ENCODE measurements at regions not wholly inside any gene's neighbourhood (a gene's known extent, or its start where the extent isn't known, plus 50 kb on each side); places are given as distances from the start of the nearest gene placed in this dataset.
A peak's percentile ranks its signal among the peaks of the same experiment; 100 is the strongest.

- DNase-seq = no peak
- ChIA-PET CTCF (interaction anchor here (1.1 kb wide), 1 partner anchor 78 kb away, joined by 3 read pairs; the partner anchor contains the start of gene MAN2A1), POLR2A (no interaction called here)
- no peaks in the 10 kb centered on the region for H3K4me1 ChIP-seq (ENCODE audit: insufficient read depth, low read length)
- no peaks in the 10 kb centered on the region for H3K36me3 ChIP-seq (ENCODE audit: insufficient read depth, low read length)
- Mint-ChIP-seq H3K27me3 (peaks cover 3 to 4% of the 10 kb centered on the region in 2 donors), H3K4me1 (no peaks in the 10 kb centered on the region), H3K9me3 (no peaks in the 10 kb centered on the region), H3K27ac (no peak overlapping the region), H3K36me3 (no peaks in the 10 kb centered on the region), H3K4me3 (no peak overlapping the region)
- no peaks in the 10 kb centered on the region for H3K27me3 ChIP-seq (ENCODE audit: insufficient read depth, low read length, poor library complexity, severe bottlenecking)
- no peak overlapping the region for H3K27ac ChIP-seq (ENCODE audit: low read depth, low read length)
- H3K4me3 ChIP-seq (ENCODE audit: low read length) = no peak overlapping the region
- no peaks in the 10 kb centered on the region for H3K9me3 ChIP-seq (ENCODE audit: low read length)
These were observed 78.2 kb upstream of the MAN2A1 start for GRCh38 chr5:109611505-109611904.

GRCh38 chr5:109611061-109611460 is 78.7 kb upstream of the MAN2A1 start:
- Histone ChIP-seq H3K9me3 (ENCODE audit: low read length) (no peaks in the 10 kb centered on the region), H3K4me1 (ENCODE audit: insufficient read depth, low read length) (no peaks in the 10 kb centered on the region), H3K4me3 (ENCODE audit: low read length) (no peak overlapping the region), H3K27ac (ENCODE audit: low read depth, low read length) (no peak overlapping the region), H3K36me3 (ENCODE audit: insufficient read depth, low read length) (no peaks in the 10 kb centered on the region), H3K27me3 (ENCODE audit: insufficient read depth, low read length, poor library complexity, severe bottlenecking) (no peaks in the 10 kb centered on the region)
- no peak overlapping the region for H3K4me3 Mint-ChIP-seq
- H3K4me1 Mint-ChIP-seq = no peaks in the 10 kb centered on the region
- H3K27ac Mint-ChIP-seq = peak overlapping the region in 1 of 8 donors; percentile 43
- no peaks in the 10 kb centered on the region for H3K36me3 Mint-ChIP-seq
- no peak for DNase-seq
- H3K9me3 Mint-ChIP-seq = no peaks in the 10 kb centered on the region
- peaks cover 3 to 4% of the 10 kb centered on the region in 2 donors for H3K27me3 Mint-ChIP-seq
- POLR2A ChIA-PET = no interaction called here
- CTCF ChIA-PET = interaction anchor here (1.1 kb wide), 1 partner anchor 79 kb away, joined by 3 read pairs; the partner anchor contains the start of gene MAN2A1

GRCh38 chr5:109610581-109610980 is 79.1 kb upstream of the MAN2A1 start:
- no peak overlapping the region for H3K27ac ChIP-seq (ENCODE audit: low read depth, low read length)
- Mint-ChIP-seq H3K4me3 (no peak overlapping the region), H3K27ac (no peak overlapping the region), H3K4me1 (no peaks in the 10 kb centered on the region), H3K36me3 (no peaks in the 10 kb centered on the region), H3K27me3 (peaks cover 6 to 8% of the 10 kb centered on the region in 2 donors), H3K9me3 (no peaks in the 10 kb centered on the region)
- H3K36me3 ChIP-seq (ENCODE audit: insufficient read depth, low read length) = no peaks in the 10 kb centered on the region
- H3K4me3 ChIP-seq (ENCODE audit: low read length) = no peak overlapping the region
- ChIA-PET POLR2A (interaction anchor here (0.6 kb wide), 1 partner anchor 233 kb away, joined by 5 read pairs; no protein-coding TSS in a partner anchor), CTCF (interaction anchor here (1.1 kb wide), 1 partner anchor 79 kb away, joined by 3 read pairs; the partner anchor contains the start of gene MAN2A1)
- DNase-seq = no peak
- no peaks in the 10 kb centered on the region for H3K4me1 ChIP-seq (ENCODE audit: insufficient read depth, low read length)
- no peaks in the 10 kb centered on the region for H3K9me3 ChIP-seq (ENCODE audit: low read length)
- H3K27me3 ChIP-seq (ENCODE audit: insufficient read depth, low read length, poor library complexity, severe bottlenecking) = no peaks in the 10 kb centered on the region

- CTCF ChIA-PET = no interaction called here
- H3K9me3 ChIP-seq (ENCODE audit: low read length) = no peaks in the 10 kb centered on the region
- H3K4me1 Mint-ChIP-seq = no peaks in the 10 kb centered on the region
These were observed 84.5 kb upstream of the MAN2A1 start for GRCh38 chr5:109605207-109605730.

DNA sequence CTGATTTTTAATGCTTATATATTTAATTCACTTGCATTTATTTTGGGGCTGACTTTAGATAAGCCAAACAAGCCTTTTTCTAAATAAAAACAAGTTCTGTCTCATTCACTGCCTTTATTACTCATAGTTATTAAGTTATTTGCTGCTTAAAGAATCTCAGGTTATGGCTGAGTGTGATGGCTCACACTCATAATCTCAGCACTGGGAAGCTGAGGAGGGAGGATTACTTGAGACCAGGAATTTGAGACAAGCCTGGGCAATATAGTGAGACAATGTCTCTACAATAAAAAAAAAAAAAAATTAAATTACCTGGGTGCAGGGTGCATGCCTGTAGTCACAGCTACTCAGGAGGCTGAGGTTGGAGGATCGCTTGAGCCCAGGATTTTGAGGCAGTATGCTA is 85.0 kb upstream of the MAN2A1 start:
- Mint-ChIP-seq H3K36me3 (no peaks in the 10 kb centered on the region), H3K9me3 (peaks cover 0 to 4% (median 2%) of the 10 kb centered on the region in 5 donors), H3K4me3 (no peak overlapping the region), H3K4me1 (no peaks in the 10 kb centered on the region), H3K27me3 (peaks cover 7 to 33% of the 10 kb centered on the region in 2 donors), H3K27ac (no peak overlapping the region)
- H3K27ac ChIP-seq (ENCODE audit: low read depth, low read length) = no peak overlapping the region
- H3K4me1 ChIP-seq (ENCODE audit: insufficient read depth, low read length) = no peaks in the 10 kb centered on the region
- no peaks in the 10 kb centered on the region for H3K9me3 ChIP-seq (ENCODE audit: low read length)
- H3K36me3 ChIP-seq (ENCODE audit: insufficient read depth, low read length) = no peaks in the 10 kb centered on the region
- CTCF ChIA-PET = no interaction called here
- DNase-seq = no peak
- POLR2A ChIA-PET = no interaction called here
- no peak overlapping the region for H3K4me3 ChIP-seq (ENCODE audit: low read length)
- H3K27me3 ChIP-seq (ENCODE audit: insufficient read depth, low read length, poor library complexity, severe bottlenecking) = no peaks in the 10 kb centered on the region

More at GRCh38 chr5:109605207-109605730, 84.5 kb upstream of the MAN2A1 start:
- Mint-ChIP-seq H3K9me3 (peaks cover 0 to 4% (median 2%) of the 10 kb centered on the region in 5 donors), H3K27ac (no peak overlapping the region), H3K27me3 (peaks cover 7 to 32% of the 10 kb centered on the region in 2 donors), H3K36me3 (no peaks in the 10 kb centered on the region), H3K4me3 (no peak overlapping the region)
- POLR2A ChIA-PET = no interaction called here
- no peaks in the 10 kb centered on the region for H3K36me3 ChIP-seq (ENCODE audit: insufficient read depth, low read length)
- DNase-seq = no peak
- no peaks in the 10 kb centered on the region for H3K4me1 ChIP-seq (ENCODE audit: insufficient read depth, low read length)
- H3K27me3 ChIP-seq (ENCODE audit: insufficient read depth, low read length, poor library complexity, severe bottlenecking) = no peaks in the 10 kb centered on the region
- no peak overlapping the region for H3K4me3 ChIP-seq (ENCODE audit: low read length)
- H3K27ac ChIP-seq (ENCODE audit: low read depth, low read length) = no peak overlapping the region

DNA sequence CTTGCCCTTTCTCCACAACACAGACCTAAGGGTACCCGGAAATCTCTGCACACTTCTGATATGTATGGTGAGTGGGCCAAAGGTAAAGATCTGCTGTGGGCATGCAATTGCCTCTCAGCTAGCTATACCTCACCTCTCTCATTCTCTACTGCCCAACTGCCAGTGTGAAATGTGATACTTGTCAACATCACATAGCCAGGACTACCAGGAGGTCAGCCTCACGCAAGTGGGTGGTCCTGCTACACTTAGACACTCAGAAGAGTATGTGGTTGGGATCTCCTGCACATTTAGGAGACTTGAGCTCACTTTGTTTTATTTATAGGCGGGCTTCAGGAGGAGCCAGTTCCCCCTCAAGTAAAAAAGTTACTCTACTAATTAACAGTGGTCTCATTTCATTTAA is 88.0 kb upstream of the MAN2A1 start:
- Histone ChIP-seq H3K4me1 (ENCODE audit: insufficient read depth, low read length) (no peaks in the 10 kb centered on the region), H3K27me3 (ENCODE audit: insufficient read depth, low read length, poor library complexity, severe bottlenecking) (no peaks in the 10 kb centered on the region), H3K9me3 (ENCODE audit: low read length) (no peaks in the 10 kb centered on the region), H3K4me3 (ENCODE audit: low read length) (no peak overlapping the region), H3K36me3 (ENCODE audit: insufficient read depth, low read length) (no peaks in the 10 kb centered on the region), H3K27ac (ENCODE audit: low read depth, low read length) (no peak overlapping the region)
- CTCF ChIA-PET = interaction anchor here (1.0 kb wide), 1 partner anchor 9 kb away, joined by 3 read pairs; no protein-coding TSS in a partner anchor
- Mint-ChIP-seq H3K27me3 (peaks cover 7 to 43% of the 10 kb centered on the region in 2 donors), H3K27ac (no peak overlapping the region), H3K9me3 (peaks cover 0 to 4% (median 2%) of the 10 kb centered on the region in 5 donors), H3K4me1 (no peaks in the 10 kb centered on the region), H3K36me3 (no peaks in the 10 kb centered on the region), H3K4me3 (no peak overlapping the region)
- DNase-seq = no peak
- POLR2A ChIA-PET = no interaction called here

DNA sequence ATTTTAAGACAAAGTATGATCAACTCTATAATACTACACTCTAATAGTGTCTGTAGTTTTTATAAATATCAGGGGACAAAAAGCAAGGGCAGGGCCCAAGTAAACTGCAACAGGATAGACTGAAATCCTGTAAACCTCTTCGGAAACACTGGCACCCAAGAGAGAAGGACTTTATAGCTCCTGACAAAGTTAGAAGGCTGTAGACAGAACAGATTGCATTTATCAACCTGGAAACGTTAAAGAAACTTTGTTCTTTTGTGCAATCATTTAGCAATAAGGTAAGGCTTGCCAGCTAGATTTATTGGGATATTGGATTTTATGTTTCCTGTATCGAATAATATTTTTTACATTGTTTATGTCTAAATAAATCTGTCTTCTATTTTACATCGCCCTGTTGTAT is 91.8 kb upstream of the MAN2A1 start:
- Mint-ChIP-seq H3K27me3 (peaks cover 0 to 32% of the 10 kb centered on the region in 2 donors), H3K9me3 (peaks cover 0 to 4% (median 2%) of the 10 kb centered on the region in 5 donors), H3K4me3 (no peak overlapping the region), H3K27ac (no peak overlapping the region), H3K4me1 (peaks cover 4 to 8% (median 5%) of the 10 kb centered on the region in 3 donors), H3K36me3 (peaks cover 0 to 2% (median 0%) of the 10 kb centered on the region in 3 donors)
- no peak overlapping the region for H3K4me3 ChIP-seq (ENCODE audit: low read length)
- H3K27ac ChIP-seq (ENCODE audit: low read depth, low read length) = no peak overlapping the region
- CTCF ChIA-PET = no interaction called here
- no peaks in the 10 kb centered on the region for H3K27me3 ChIP-seq (ENCODE audit: insufficient read depth, low read length, poor library complexity, severe bottlenecking)
- H3K4me1 ChIP-seq (ENCODE audit: insufficient read depth, low read length) = no peaks in the 10 kb centered on the region
- no peak for DNase-seq
- POLR2A ChIA-PET = no interaction called here
- H3K9me3 ChIP-seq (ENCODE audit: low read length) = no peaks in the 10 kb centered on the region
- no peaks in the 10 kb centered on the region for H3K36me3 ChIP-seq (ENCODE audit: insufficient read depth, low read length)

DNA sequence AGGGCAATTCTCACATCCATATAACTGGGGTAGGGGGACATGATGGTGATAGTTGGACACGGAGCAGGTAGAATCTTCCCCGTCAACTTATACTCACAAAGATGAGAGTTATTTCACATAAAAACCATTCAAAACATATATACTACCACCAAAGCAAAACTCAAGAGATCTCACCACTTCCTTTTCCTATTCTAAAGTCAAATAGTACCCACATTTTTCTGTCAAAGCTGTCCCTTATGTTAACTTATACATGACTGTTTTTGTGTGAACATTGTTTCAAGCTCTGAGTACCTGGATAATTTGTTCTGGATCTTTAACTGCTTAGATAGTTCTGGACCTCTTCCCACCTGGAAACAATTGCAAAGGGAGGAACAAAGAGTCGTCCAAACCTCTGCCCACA is 95.5 kb upstream of the MAN2A1 start:
- Histone ChIP-seq H3K36me3 (ENCODE audit: insufficient read depth, low read length) (no peaks in the 10 kb centered on the region), H3K27ac (ENCODE audit: low read depth, low read length) (no peak overlapping the region), H3K4me3 (ENCODE audit: low read length) (no peak overlapping the region), H3K9me3 (ENCODE audit: low read length) (no peaks in the 10 kb centered on the region), H3K4me1 (ENCODE audit: insufficient read depth, low read length) (no peaks in the 10 kb centered on the region), H3K27me3 (ENCODE audit: insufficient read depth, low read length, poor library complexity, severe bottlenecking) (no peaks in the 10 kb centered on the region)
- no peaks in the 10 kb centered on the region for H3K9me3 Mint-ChIP-seq
- ChIA-PET CTCF (no interaction called here), POLR2A (no interaction called here)
- no peak overlapping the region for H3K27ac Mint-ChIP-seq
- H3K4me3 Mint-ChIP-seq = no peak overlapping the region
- no peak for DNase-seq
- peaks cover 1 to 8% of the 10 kb centered on the region in 2 donors for H3K27me3 Mint-ChIP-seq
- peaks cover 0 to 2% (median 0%) of the 10 kb centered on the region in 3 donors for H3K36me3 Mint-ChIP-seq
- H3K4me1 Mint-ChIP-seq = peaks cover 8 to 16% (median 8%) of the 10 kb centered on the region in 3 donors
